ENCODE measurements at regions not wholly inside any gene's neighbourhood (a gene's known extent, or its start where the extent isn't known, plus 50 kb on each side); places are given as distances from the start of the nearest gene placed in this dataset.

DNA sequence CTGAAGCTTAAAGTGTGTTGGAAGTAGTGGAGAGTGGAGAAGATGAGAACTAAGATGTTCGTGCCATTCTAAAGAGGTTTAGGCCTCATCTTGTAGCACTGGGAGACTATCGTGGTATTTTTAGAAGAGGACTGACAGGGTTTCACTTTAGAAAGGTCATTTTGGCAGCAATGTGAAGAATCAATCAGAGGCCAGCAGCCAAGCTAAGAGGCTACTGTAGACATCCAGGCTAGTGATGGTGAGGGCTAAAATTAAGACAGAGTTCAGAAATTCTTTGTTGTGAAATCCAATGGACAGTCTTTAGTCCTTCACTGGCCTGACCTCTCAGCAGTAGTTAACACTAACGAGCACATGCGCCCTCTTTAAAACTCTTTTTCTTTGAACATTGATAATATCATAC is 288.2 kb downstream of the TBL1XR1 start:
- 57 to 73% methylated on average over 4 of the region's 4 CpGs for WGBS, 2 donors (ENCODE audit: low coverage in 1 of 2)
- Histone ChIP-seq H3K27ac (no peak overlapping the region), H3K4me1 (peaks cover 0 to 26% (median 0%) of the 10 kb centered on the region in 3 donors), H3K4me3 (no peak overlapping the region), H3K36me3 (no peaks in the 10 kb centered on the region), H3K27me3 (no peaks in the 10 kb centered on the region), H3K9me3 (no peaks in the 10 kb centered on the region)
- TF ChIP-seq POLR2A (IDR thresholded peaks at IDR 0.05), result no peak
- TF ChIP-seq EP300 (IDR thresholded peaks at IDR 0.05), result no peak
- TF ChIP-seq, protein P1, sequence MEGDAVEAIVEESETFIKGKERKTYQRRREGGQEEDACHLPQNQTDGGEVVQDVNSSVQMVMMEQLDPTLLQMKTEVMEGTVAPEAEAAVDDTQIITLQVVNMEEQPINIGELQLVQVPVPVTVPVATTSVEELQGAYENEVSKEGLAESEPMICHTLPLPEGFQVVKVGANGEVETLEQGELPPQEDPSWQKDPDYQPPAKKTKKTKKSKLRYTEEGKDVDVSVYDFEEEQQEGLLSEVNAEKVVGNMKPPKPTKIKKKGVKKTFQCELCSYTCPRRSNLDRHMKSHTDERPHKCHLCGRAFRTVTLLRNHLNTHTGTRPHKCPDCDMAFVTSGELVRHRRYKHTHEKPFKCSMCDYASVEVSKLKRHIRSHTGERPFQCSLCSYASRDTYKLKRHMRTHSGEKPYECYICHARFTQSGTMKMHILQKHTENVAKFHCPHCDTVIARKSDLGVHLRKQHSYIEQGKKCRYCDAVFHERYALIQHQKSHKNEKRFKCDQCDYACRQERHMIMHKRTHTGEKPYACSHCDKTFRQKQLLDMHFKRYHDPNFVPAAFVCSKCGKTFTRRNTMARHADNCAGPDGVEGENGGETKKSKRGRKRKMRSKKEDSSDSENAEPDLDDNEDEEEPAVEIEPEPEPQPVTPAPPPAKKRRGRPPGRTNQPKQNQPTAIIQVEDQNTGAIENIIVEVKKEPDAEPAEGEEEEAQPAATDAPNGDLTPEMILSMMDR (IDR thresholded peaks at IDR 0.05), result no peak
- TF ChIP-seq POLR2AphosphoS5 (IDR thresholded peaks at IDR 0.05), result no peak
- ATAC-seq, result no peak

DNA sequence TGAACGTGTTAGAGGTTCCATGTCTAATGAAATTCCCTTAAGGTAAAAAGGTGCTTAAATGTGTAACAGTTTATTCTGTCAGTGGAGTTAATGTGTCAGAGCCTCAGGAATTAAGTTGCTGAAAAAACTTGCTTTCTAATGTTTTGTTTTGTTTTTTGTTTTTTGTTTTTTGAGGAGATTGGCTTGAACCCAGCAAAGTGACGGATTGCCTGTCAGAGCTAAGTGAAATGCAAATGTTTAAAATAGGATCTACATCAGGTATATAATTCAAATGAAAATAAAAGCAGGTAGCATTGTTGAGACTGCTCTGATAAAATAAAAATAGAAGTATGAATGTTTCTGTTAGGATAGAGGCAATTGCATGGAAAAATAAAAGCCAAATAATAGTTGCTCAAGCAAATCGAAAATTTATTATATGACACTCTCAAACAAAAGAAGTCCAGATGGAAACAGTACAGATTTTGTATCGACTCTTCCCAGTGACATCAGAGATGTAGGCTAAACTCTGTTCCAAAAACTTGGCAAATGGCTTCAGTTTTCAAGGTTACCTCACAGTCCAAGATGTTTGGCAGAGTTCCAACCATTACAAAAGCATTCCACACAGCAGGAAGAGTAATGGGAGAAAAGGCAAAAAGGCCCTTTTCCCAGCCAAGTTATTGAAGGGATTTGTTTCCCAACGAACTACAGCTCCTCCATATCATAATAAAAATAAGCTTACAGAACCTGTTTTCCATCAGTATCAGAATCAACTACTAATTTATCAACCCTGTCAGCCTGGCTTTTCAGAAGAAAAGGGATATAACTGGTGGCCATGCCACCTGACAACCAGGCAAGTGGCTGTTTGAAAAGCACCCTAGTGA is 291.0 kb downstream of the TBL1XR1 start:
- Histone ChIP-seq H3K27ac (peak overlapping the region in 3 of 4 donors; percentile 15 to 64 (median 51)), H3K4me3 (no peak overlapping the region), H3K36me3 (no peaks in the 10 kb centered on the region), H3K9me3 (no peaks in the 10 kb centered on the region), H3K27me3 (no peaks in the 10 kb centered on the region), H3K4me1 (peaks cover 0 to 26% (median 0%) of the 10 kb centered on the region in 3 donors)
- WGBS, 2 donors (ENCODE audit: low coverage in 1 of 2), result 14 to 28% methylated on average over 4 to 5 of the region's 5 CpGs
- TF ChIP-seq, protein P1 (IDR thresholded peaks at IDR 0.05), result no peak
- TF ChIP-seq POLR2A (IDR thresholded peaks at IDR 0.05) (no peak), EP300 (IDR thresholded peaks at IDR 0.05) (no peak), POLR2AphosphoS5 (IDR thresholded peaks at IDR 0.05) (no peak)
- peak; percentile 48 for ATAC-seq

DNA sequence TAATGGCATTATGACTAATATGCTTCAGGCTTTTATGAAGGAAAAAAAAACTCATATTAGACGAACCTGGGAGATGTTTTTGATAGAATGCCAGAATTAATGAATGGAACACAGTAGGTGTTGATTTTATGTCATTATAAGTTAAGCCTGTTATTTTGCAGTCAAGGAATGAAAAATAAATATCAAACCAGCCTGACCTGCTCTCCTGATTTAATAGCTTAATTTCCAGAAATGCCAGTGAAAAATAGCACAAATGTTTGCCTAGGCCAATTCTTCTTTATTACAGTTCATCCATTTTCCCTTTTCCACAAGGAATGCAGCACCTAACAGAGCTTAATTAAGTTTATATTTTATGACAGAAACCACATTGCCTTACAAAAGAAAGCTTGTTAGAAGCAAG is 292.0 kb downstream of the TBL1XR1 start:
- H3K36me3 ChIP-seq, result no peaks in the 10 kb centered on the region
- ATAC-seq, result no peak

DNA sequence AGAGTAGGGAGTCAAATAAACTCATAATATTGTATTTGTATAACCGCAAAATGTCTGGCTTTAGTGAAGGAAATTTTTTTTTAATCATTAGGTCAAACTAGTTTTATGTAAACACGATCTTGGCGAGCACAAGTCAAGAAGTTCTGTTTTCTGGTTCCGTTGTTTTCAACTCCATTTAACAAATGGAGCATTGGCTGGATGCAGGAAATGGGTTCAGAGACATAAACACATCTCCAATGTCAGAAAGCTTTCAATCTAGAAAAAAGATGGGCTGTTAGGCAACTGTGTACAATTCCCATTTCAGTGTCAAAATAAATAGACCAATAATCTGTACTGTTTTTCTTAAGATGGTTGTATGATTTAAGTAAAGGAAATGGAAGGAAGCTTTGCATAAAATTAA is 292.8 kb downstream of the TBL1XR1 start:
- Histone ChIP-seq H3K27me3 (no peaks in the 10 kb centered on the region), H3K27ac (no peak overlapping the region), H3K4me1 (peaks cover 0 to 26% (median 0%) of the 10 kb centered on the region in 3 donors), H3K4me3 (no peak overlapping the region), H3K9me3 (no peaks in the 10 kb centered on the region), H3K36me3 (no peaks in the 10 kb centered on the region)
- no peak for TF ChIP-seq POLR2A (IDR thresholded peaks at IDR 0.05)
- WGBS, 2 donors (ENCODE audit: low coverage in 1 of 2), result 38 to 81% methylated on average over 4 of the region's 4 CpGs
- no peak for ATAC-seq

More for the DNA sequence above, 292.0 kb downstream of the TBL1XR1 start:
- WGBS, 2 donors (ENCODE audit: low coverage in 1 of 2), result 8 to 19% methylated on average over 1 of the region's 1 CpG
- Histone ChIP-seq H3K4me1 (peaks cover 0 to 26% (median 0%) of the 10 kb centered on the region in 3 donors), H3K9me3 (no peaks in the 10 kb centered on the region), H3K27ac (peak overlapping the region in 2 of 4 donors; percentile 5 to 64), H3K27me3 (no peaks in the 10 kb centered on the region), H3K4me3 (no peak overlapping the region)
- TF ChIP-seq, protein P1 (IDR thresholded peaks at IDR 0.05), result no peak

DNA sequence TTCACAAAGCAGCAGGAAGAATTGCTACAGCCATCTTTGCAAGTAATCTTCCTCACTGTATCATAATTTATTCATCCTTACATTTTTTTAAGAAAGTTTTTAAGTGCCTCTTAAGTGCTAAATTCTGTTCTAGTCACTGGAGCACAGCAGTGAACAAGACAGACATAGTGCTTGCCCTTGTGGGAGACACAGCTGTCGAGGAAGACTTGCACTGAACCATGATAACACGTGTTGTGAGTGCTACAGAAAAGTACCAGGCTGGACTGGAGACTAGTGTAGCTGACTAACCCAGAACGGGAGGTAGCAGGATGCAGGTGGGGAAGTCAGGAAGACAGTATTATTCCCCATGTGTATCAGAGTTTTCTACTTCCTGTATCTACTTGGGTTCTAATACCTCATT is 300.6 kb downstream of the TBL1XR1 start:
- H3K27ac ChIP-seq, result no peak overlapping the region
- no peaks in the 10 kb centered on the region for H3K36me3 ChIP-seq
- no peak for ATAC-seq
- H3K4me3 ChIP-seq, result no peak overlapping the region
- no peaks in the 10 kb centered on the region for H3K4me1 ChIP-seq
- H3K9me3 ChIP-seq, result no peaks in the 10 kb centered on the region
- TF ChIP-seq EP300 (IDR thresholded peaks at IDR 0.05), result no peak
- TF ChIP-seq POLR2A (IDR thresholded peaks at IDR 0.05), result no peak
- TF ChIP-seq POLR2AphosphoS5 (IDR thresholded peaks at IDR 0.05), result no peak
- TF ChIP-seq, protein P1 (IDR thresholded peaks at IDR 0.05), result no peak
- no peaks in the 10 kb centered on the region for H3K27me3 ChIP-seq
- 40 to 86% methylated on average over 1 to 2 of the region's 3 CpGs for WGBS, 2 donors (ENCODE audit: low coverage in 1 of 2)

Measured in gastroesophageal sphincter (tissue), 4 donors.